LNCAP (cell line): ENCODE measurements at regions not wholly inside any gene's neighbourhood (a gene's known extent, or its start where the extent isn't known, plus 50 kb on each side); places are given as distances from the start of the nearest gene placed in this dataset.

Experiments used
- TF ChIP-seq, protein P1 (sequence below): fragments of 450-650 bp; IDR thresholded peaks from 2 replicates; pipeline ENCODE4 v1.5.1; 2017; ENCODE audit warnings: mild to moderate bottlenecking

DNA sequence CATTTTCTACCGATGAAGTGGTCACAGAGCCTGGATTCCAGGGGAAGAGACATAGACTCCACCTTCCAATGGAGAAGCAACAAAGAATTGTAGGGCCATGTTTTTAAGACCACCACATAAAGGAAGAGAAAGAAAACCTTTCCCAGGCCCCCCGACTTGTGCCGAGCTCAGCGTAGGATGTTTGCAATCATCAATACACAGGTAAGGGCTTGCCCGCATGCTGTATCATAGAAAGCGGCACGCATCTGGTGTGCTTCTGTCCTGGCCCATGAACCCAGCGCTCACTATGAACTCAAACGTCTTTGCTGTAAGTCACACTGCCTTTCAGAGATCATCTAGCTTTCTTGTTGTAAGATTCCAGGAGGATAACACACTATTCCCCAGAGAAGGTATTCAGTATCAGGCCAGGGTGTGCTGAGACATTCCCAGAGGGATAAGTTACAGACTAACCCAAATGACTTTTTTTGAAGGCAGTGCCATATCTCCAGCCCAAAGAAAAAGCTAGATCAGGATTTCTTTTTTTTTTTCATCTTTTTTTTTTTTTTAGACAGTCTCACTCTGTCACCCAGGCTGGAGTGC lies 79.5 kb upstream of the RPL38 start:
- TF ChIP-seq, protein P1, sequence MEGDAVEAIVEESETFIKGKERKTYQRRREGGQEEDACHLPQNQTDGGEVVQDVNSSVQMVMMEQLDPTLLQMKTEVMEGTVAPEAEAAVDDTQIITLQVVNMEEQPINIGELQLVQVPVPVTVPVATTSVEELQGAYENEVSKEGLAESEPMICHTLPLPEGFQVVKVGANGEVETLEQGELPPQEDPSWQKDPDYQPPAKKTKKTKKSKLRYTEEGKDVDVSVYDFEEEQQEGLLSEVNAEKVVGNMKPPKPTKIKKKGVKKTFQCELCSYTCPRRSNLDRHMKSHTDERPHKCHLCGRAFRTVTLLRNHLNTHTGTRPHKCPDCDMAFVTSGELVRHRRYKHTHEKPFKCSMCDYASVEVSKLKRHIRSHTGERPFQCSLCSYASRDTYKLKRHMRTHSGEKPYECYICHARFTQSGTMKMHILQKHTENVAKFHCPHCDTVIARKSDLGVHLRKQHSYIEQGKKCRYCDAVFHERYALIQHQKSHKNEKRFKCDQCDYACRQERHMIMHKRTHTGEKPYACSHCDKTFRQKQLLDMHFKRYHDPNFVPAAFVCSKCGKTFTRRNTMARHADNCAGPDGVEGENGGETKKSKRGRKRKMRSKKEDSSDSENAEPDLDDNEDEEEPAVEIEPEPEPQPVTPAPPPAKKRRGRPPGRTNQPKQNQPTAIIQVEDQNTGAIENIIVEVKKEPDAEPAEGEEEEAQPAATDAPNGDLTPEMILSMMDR: no peak

DNA sequence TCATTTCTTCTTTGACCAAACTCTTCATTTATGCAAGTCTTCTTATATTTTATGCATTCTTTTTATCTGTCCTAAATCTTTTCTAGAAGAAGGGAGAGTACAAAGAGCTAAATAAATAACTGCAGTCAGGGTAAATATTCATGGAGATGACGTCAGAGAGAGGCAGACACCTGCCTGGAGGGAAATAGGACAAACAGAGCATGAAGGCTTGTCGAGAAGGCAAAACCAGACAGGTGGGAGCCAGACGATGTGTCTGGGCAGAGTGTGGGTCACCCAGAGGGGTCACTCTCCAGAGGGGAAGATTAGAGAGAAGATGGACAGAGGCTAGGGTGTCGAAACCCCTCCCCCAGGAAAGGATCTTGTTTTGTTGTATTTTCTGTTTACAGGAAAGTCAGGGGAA lies 78.3 kb upstream of the RPL38 start:
- TF ChIP-seq, protein P1: no peak

- TF ChIP-seq, protein P1: no peak
These were observed 77.1 kb upstream of the RPL38 start for GRCh38 chr17:74126179-74126900.

DNA sequence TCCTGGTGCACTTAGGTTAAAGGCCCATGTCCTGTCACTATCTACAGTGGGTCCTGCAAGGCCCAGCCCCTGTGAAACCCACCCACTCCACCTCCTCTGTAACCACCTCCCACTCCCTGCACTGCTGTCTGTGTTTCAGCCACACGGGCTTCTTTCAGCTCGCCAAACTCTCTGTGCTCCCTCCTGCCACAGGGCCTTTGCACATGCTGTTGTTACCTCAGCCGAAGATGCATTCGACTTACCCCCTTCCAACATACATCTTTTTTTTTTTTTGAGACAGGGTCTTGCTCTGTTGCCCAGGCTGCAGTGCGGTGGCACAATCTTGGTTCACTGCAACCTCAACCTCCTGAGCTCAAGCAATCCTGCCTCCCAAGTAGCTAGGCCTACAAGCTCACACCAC lies 76.5 kb upstream of the RPL38 start:
- TF ChIP-seq, protein P1: no peak

GRCh38 chr17:74128456-74129211 lies 74.8 kb upstream of the RPL38 start:
- TF ChIP-seq, protein P1: no peak

- TF ChIP-seq, protein P1: no peak
These were observed 73.2 kb upstream of the RPL38 start for GRCh38 chr17:74130276-74130675.

DNA sequence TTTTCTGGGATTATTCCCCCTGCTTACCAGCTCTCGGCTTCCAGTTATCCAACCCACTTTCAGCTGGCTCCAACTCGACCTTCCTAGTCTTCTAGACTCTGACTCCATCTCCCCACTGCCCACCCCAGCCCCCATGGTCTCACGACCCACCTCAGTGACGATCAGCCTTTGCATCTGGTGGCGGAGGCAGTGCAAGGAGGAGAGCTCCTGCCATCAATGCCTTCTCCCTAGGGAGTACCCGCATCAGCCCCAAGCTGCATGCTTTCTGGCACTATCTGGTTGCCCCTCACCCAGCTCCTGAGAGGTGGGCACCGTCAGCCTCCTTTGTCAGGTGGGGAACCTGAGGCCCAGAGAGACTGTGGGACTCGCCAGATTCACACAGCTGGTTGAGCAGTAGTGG lies 72.6 kb upstream of the RPL38 start:
- TF ChIP-seq, protein P1: no peak
